Psoas muscle (tissue), 7 donors: ENCODE measurements at regions not wholly inside any gene's neighbourhood (a gene's known extent, or its start where the extent isn't known, plus 50 kb on each side); places are given as distances from the start of the nearest gene placed in this dataset.

Source experiments
- ATAC-seq, 4 donors: fragments of 200-7000 bp; cut with Tn5 transposase; one replicate each; pipeline ENCODE4 v1.9.1; 2020; ENCODE audit warnings: moderate library complexity in 3 of 4, mild to moderate bottlenecking in 2 of 4
- DNase-seq, 2 donors: peaks; one replicate each; pipeline ENCODE4 v3.0.0-alpha.2; 2020
- H3K27ac ChIP-seq: fragments of 200-600 bp; one replicate; pipeline ENCODE4 v1.8.0; 2022
- H3K27me3 ChIP-seq, 3 donors: fragments of 200-600 bp in 1 of 3; one replicate each; pipeline versions ENCODE4 v1.6.1 to v1.8.0; 2013 to 2022; ENCODE audit warnings: low read length in 2 of 3, mild to moderate bottlenecking in 2 of 3, moderate library complexity in 1 of 3; ENCODE audit not compliant: insufficient read depth in 3 of 3
- H3K36me3 ChIP-seq, 2 donors: fragments of 200-600 bp in 1 of 2; one replicate each; pipeline versions ENCODE4 v1.6.1 to v1.8.0; 2013 to 2022; ENCODE audit warnings: low read depth in 1 of 2, mild to moderate bottlenecking in 1 of 2, moderate library complexity in 1 of 2; ENCODE audit not compliant: insufficient read depth in 1 of 2
- H3K4me1 ChIP-seq: fragments of 200-600 bp; one replicate; pipeline ENCODE4 v1.8.0; 2022
- H3K4me3 ChIP-seq: fragments of 200-600 bp; one replicate; pipeline ENCODE4 v1.8.0; 2022; ENCODE audit warnings: mild to moderate bottlenecking
- H3K9me3 ChIP-seq: fragments of 200-600 bp; one replicate; pipeline ENCODE4 v1.8.0; 2022
- WGBS, 3 donors: extraction: QIAGEN DNeasy Blood & Tissue Kit; methylation state at CpG; one replicate each; pipeline versions ENCODE4 v1.1.6 to v1.1.7; 2013; 5-methylcytosine and 5-hydroxymethylcytosine counted together
- intact Hi-C, 2 donors: fragments of 100-400 bp; cut with DNase I; formaldehyde crosslinking; loops; one replicate each; pipeline versions ENCODE4 v1.11.0 to v1.14.2; 2022
- TF ChIP-seq, protein P1 (sequence below): fragments of 200-600 bp; IDR thresholded peaks from one replicate; pipeline ENCODE4 v1.8.0; 2022; ENCODE audit warnings: antibody characterized with exemption
- donor health status: healthy with polysubstance abuse.
- donor health status: DM: no; HTN: no; CAD: no; lungs with moderate emphysema.
- donor health status: Bipolar disorder and iron deficiency.
- donor health status: healthy.
- donor health status: DM: yes; HTN: yes; CAD: no.
- donor health status: DM: no; HTN: no; CAD: no.
- donor health status: DM: yes; HTN: yes; CAD: no.

GRCh38 chr11:22431106-22431505 is 92.9 kb downstream of the SLC17A6 start:
- Histone ChIP-seq H3K9me3 (no peaks in the 10 kb centered on the region), H3K4me3 (no peak overlapping the region), H3K27ac (no peak overlapping the region), H3K27me3 (no peaks in the 10 kb centered on the region), H3K36me3 (no peaks in the 10 kb centered on the region), H3K4me1 (peaks cover 3% of the 10 kb centered on the region)
- TF ChIP-seq, protein P1, sequence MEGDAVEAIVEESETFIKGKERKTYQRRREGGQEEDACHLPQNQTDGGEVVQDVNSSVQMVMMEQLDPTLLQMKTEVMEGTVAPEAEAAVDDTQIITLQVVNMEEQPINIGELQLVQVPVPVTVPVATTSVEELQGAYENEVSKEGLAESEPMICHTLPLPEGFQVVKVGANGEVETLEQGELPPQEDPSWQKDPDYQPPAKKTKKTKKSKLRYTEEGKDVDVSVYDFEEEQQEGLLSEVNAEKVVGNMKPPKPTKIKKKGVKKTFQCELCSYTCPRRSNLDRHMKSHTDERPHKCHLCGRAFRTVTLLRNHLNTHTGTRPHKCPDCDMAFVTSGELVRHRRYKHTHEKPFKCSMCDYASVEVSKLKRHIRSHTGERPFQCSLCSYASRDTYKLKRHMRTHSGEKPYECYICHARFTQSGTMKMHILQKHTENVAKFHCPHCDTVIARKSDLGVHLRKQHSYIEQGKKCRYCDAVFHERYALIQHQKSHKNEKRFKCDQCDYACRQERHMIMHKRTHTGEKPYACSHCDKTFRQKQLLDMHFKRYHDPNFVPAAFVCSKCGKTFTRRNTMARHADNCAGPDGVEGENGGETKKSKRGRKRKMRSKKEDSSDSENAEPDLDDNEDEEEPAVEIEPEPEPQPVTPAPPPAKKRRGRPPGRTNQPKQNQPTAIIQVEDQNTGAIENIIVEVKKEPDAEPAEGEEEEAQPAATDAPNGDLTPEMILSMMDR = no peak
- intact Hi-C loops = no loop called here
- WGBS, 3 donors = 68 to 78% (median 77%) methylated on average over 3 of the region's 3 CpGs
- ATAC-seq (no peak), DNase-seq (no peak)

DNA sequence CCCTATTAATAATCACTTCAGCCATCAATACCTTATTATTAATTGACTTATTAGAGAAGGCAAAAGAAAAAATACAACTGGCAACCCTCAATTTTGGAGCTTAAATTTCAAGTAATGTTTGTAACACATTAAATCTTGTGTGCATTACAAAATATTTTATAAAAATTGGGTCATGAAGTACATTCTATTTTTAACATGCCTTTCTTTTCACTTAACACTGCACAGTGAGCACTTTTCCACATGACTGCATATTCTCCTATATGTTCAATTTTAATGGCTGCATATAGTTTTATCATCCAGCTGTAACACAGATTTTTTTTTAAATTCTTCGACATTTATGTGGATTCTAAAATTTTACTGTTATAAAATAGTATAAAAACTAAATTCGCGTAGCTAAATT is 92.5 kb downstream of the SLC17A6 start:
- Histone ChIP-seq H3K4me1 (peaks cover 3% of the 10 kb centered on the region), H3K4me3 (no peak overlapping the region), H3K27ac (no peak overlapping the region), H3K9me3 (no peaks in the 10 kb centered on the region), H3K27me3 (no peaks in the 10 kb centered on the region), H3K36me3 (no peaks in the 10 kb centered on the region)
- TF ChIP-seq, protein P1 = no peak
- ATAC-seq = no peak
- WGBS, 3 donors = 88 to 96% (median 92%) methylated on average over 3 of the region's 3 CpGs
- intact Hi-C loops = no loop called here
- no peak for DNase-seq

- TF ChIP-seq, protein P1 = no peak
- DNase-seq (no peak), ATAC-seq (no peak)
- intact Hi-C loops = no loop called here
- H3K36me3 ChIP-seq = no peaks in the 10 kb centered on the region
- H3K27me3 ChIP-seq = no peaks in the 10 kb centered on the region
- peaks cover 3% of the 10 kb centered on the region for H3K4me1 ChIP-seq
- H3K4me3 ChIP-seq = no peak overlapping the region
- no peak overlapping the region for H3K27ac ChIP-seq
- H3K9me3 ChIP-seq = no peaks in the 10 kb centered on the region
- WGBS, 3 donors = 55 to 71% (median 69%) methylated on average over 3 of the region's 3 CpGs
Measured at GRCh38 chr11:22430141-22430541, 92.0 kb downstream of the SLC17A6 start.
